ENCODE measurements at regions not wholly inside any gene's neighbourhood (a gene's known extent, or its start where the extent isn't known, plus 50 kb on each side); places are given as distances from the start of the nearest gene placed in this dataset.

GRCh38 chr4:18976884-18977283 lies 955.3 kb upstream of the LCORL start:
- ATAC-seq: no peak
- Histone ChIP-seq H3K9me3 (replicated peaks; ENCODE audit: control insufficient read depth, insufficient read depth, low read length) (no peaks in the 10 kb centered on the region), H3K4me2 (ENCODE audit: control insufficient read depth, insufficient read depth) (no peak overlapping the region), H3K4me1 (ENCODE audit: control insufficient read depth, insufficient read depth, low read length) (no peaks in the 10 kb centered on the region), H3K27ac (ENCODE audit: control insufficient read depth, insufficient read depth) (no peak overlapping the region), H3K79me2 (ENCODE audit: control insufficient read depth, insufficient read depth, low read length) (no peaks in the 10 kb centered on the region), H3K27me3 (replicated peaks in 1 of 2; ENCODE audit: control insufficient read depth in 2 of 2, insufficient read depth in 2 of 2, low read length in 1 of 2) (no peaks in the 10 kb centered on the region), H3K36me3 (ENCODE audit: control insufficient read depth in 2 of 2, insufficient read depth in 2 of 2, low read length in 1 of 2) (no peaks in the 10 kb centered on the region), H3K9ac (ENCODE audit: control insufficient read depth, insufficient read depth, low read length) (no peak overlapping the region), H3K4me3 (no peak overlapping the region), H2AFZ (ENCODE audit: control insufficient read depth, low read depth, low read length) (no peak overlapping the region), H4K20me1 (ENCODE audit: control insufficient read depth, insufficient read depth) (no peaks in the 10 kb centered on the region)
- intact Hi-C loops (cut with micrococcal nuclease; ENCODE audit: unreplicated experiment): no loop called here
- TF ChIP-seq ZBTB11 (CRISPR knock-in tag; IDR thresholded peaks at IDR 0.05) (no peak), FOS (IDR thresholded peaks at IDR 0.05; ENCODE audit: borderline replicate concordance, extremely low read depth, insufficient read length) (no peak), ATF3 (IDR thresholded peaks at IDR 0.05; ENCODE audit: borderline replicate concordance, extremely low read depth, low read depth, low read length) (no peak), BRCA1 (IDR thresholded peaks at IDR 0.05; ENCODE audit: low read depth, low read length) (no peak), CEBPB (IDR thresholded peaks at IDR 0.05; ENCODE audit: borderline replicate concordance in 1 of 2, low read depth in 2 of 2, low read length in 2 of 2) (no peak), REST (IDR thresholded peaks at IDR 0.05; ENCODE audit: low read depth, low read length) (no peak), IRF4 (IDR thresholded peaks at IDR 0.05; ENCODE audit: low read depth, low read length) (no peak), RBBP5 (conservative IDR thresholded peaks at IDR 0.05) (no peak), CEBPZ (IDR thresholded peaks at IDR 0.05; ENCODE audit: low read depth, low read length) (no peak)
- RAD21 ChIA-PET (ENCODE audit: unreplicated experiment): no interaction called here
- SMC1A ChIA-PET (ENCODE audit: uncharacterized antibody, unreplicated experiment): no interaction called here
- no TSS peak for BruUV-seq (replicated peaks)
- POLR2A ChIA-PET: no interaction called here
- in situ Hi-C loops (cut with MboI): no loop called here
- WGBS (ENCODE audit: insufficient coverage, insufficient replicate concordance, low lambda C conversion rate, missing lambda C conversion rate): 10% methylated on average over 3 of the region's 3 CpGs
- FAIRE-seq: no peak
- CTCF ChIA-PET: no interaction called here
- no peak for DNase-seq (ENCODE audit: low read depth, low spot score)

Measured in GM12878 (cell line).